22Rv1 (cell line): ENCODE measurements at regions not wholly inside any gene's neighbourhood (a gene's known extent, or its start where the extent isn't known, plus 50 kb on each side); places are given as distances from the start of the nearest gene placed in this dataset.
"Not testable (repeated sequence)": the region's sequence is repeated elsewhere in the genome, so short reads cannot be mapped to it uniquely, and the experiment has no call there.

Source experiments
- CTCF ChIP-seq: fragments of 450-650 bp; IDR thresholded peaks from 2 replicates; pipeline ENCODE4 v1.5.1; 2017; ENCODE audit warnings: mild to moderate bottlenecking
- ZFX ChIP-seq: fragments of 450-650 bp; IDR thresholded peaks from 2 replicates; pipeline ENCODE4 v1.6.1; 2017; ENCODE audit warnings: antibody characterized with exemption, borderline replicate concordance

GRCh38 chr12:9424175-9424740 is 183.5 kb downstream of the KLRB1 start:
- not testable (repeated sequence) for TF ChIP-seq CTCF, ZFX
